Coronary artery (tissue), 2 donors: ENCODE measurements at regions not wholly inside any gene's neighbourhood (a gene's known extent, or its start where the extent isn't known, plus 50 kb on each side); places are given as distances from the start of the nearest gene placed in this dataset.

Experiments
- DNase-seq: peaks from one replicate; pipeline ENCODE4 v3.0.0-alpha.2; 2017; ENCODE audit warnings: low spot score
- H3K27ac ChIP-seq, 2 donors: fragments of 200-600 bp; sonication (generic); one replicate each; pipeline ENCODE4 v1.5.1; 2016 to 2019
- H3K4me3 ChIP-seq: fragments of 200-600 bp; sonication (generic); 2 replicates; pipeline ENCODE4 v1.5.1; 2016; ENCODE audit warnings: mild to moderate bottlenecking, moderate library complexity
- CTCF ChIP-seq: fragments of 200-600 bp; sonication (generic); IDR thresholded peaks from one replicate; pipeline ENCODE4 v1.5.1; 2019; ENCODE audit warnings: antibody characterized with exemption

GRCh38 chr14:106209755-106210154 lies 683.4 kb downstream of the TMEM121 start:
- no peak for DNase-seq
- no peak for TF ChIP-seq CTCF
- no peak overlapping the region for H3K4me3 ChIP-seq
- H3K27ac ChIP-seq, result no peak overlapping the region

GRCh38 chr14:106210650-106211049 lies 684.3 kb downstream of the TMEM121 start:
- H3K27ac ChIP-seq, result no peak overlapping the region
- no peak overlapping the region for H3K4me3 ChIP-seq
- TF ChIP-seq CTCF, result no peak
- DNase-seq, result no peak

- DNase-seq, result no peak
- no peak overlapping the region for H3K4me3 ChIP-seq
- no peak for TF ChIP-seq CTCF
- no peak overlapping the region for H3K27ac ChIP-seq
Measured at GRCh38 chr14:106211334-106211900, 685.0 kb downstream of the TMEM121 start.

- TF ChIP-seq CTCF, result no peak
- no peak for DNase-seq
- H3K27ac ChIP-seq, result no peak overlapping the region
Measured at GRCh38 chr14:106215229-106215628, 688.8 kb downstream of the TMEM121 start.

GRCh38 chr14:106216679-106217078 lies 690.3 kb downstream of the TMEM121 start:
- Histone ChIP-seq H3K4me3 (no peak overlapping the region), H3K27ac (no peak overlapping the region)
- no peak for TF ChIP-seq CTCF
- DNase-seq, result no peak

More at GRCh38 chr14:106215229-106215628, 688.8 kb downstream of the TMEM121 start:
- no peak overlapping the region for H3K4me3 ChIP-seq

GRCh38 chr14:106218174-106218573 lies 691.8 kb downstream of the TMEM121 start:
- DNase-seq, result no peak
- Histone ChIP-seq H3K27ac (no peak overlapping the region), H3K4me3 (no peak overlapping the region)
- no peak for TF ChIP-seq CTCF

GRCh38 chr14:106222311-106222710 lies 695.9 kb downstream of the TMEM121 start:
- Histone ChIP-seq H3K4me3 (no peak overlapping the region), H3K27ac (no peak overlapping the region)
- TF ChIP-seq CTCF, result no peak
- DNase-seq, result no peak
